Urinary bladder (tissue), 3 donors: ENCODE measurements at regions not wholly inside any gene's neighbourhood (a gene's known extent, or its start where the extent isn't known, plus 50 kb on each side); places are given as distances from the start of the nearest gene placed in this dataset.

Experiments used
- DNase-seq: peaks from one replicate; pipeline ENCODE4 v3.0.0-alpha.2; 2015; ENCODE audit errors: extremely low spot score
- H3K27ac ChIP-seq: one replicate; pipeline ENCODE4 v1.5.1; 2013; ENCODE audit warnings: low read depth, mild to moderate bottlenecking, moderate library complexity
- H3K36me3 ChIP-seq: one replicate; pipeline ENCODE4 v1.6.1; 2013; ENCODE audit warnings: mild to moderate bottlenecking, moderate library complexity; ENCODE audit not compliant: insufficient read depth
- H3K4me1 ChIP-seq: one replicate; pipeline ENCODE4 v1.6.1; 2013; ENCODE audit warnings: mild to moderate bottlenecking, moderate library complexity; ENCODE audit not compliant: insufficient read depth
- H3K4me3 ChIP-seq: one replicate; pipeline ENCODE4 v1.5.1; 2013; ENCODE audit warnings: low read depth, low read length
- WGBS: extraction: QIAGEN DNeasy Blood & Tissue Kit; methylation state at CpG from one replicate; pipeline ENCODE4 v1.1.7; 2013; 5-methylcytosine and 5-hydroxymethylcytosine counted together
- donor health status: healthy with polysubstance abuse.
- donor health status: healthy.

DNA sequence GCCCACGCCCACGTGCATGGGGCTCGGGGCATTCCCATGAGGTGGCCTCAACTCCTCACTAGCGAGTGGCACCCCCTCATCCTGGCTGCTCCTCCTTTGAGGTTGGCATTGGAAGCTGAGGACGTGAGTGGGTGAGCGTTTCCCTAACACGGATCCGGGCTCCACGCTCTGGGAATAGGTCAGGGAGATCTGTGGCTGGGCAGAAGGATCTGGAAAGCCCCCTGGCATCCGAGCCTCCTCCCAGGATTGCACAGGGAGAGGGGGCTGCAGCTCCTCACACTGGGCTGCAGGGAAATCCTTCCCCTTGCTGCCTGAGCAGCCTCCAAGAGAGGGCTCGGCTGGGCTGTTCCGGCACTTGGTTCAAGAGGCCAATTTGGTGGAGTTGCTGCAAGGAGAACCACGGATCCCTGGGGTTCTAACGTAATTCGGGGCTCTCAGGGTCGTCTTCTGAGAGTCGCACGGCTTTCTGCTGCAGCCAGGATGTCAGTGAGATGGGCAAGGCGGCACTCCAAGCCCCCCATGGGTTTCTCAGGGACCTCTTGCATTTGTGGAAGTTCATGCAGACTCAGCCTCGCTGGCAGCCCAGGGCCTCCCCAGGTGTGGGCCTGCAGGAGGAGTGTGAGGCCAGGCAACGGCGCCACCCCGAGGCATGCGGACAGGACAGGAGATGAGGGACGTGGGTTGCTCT, 1119.0 kb downstream of the BRD1 start:
- Histone ChIP-seq H3K4me1 (no peaks in the 10 kb centered on the region), H3K36me3 (no peaks in the 10 kb centered on the region), H3K4me3 (no peak overlapping the region), H3K27ac (no peak overlapping the region)
- no peak for DNase-seq
- WGBS = 85% methylated on average over 25 of the region's 25 CpGs

GRCh38 chr22:48707763-48708557, 1119.7 kb downstream of the BRD1 start:
- 85% methylated on average over 35 of the region's 35 CpGs for WGBS
- DNase-seq = no peak
- Histone ChIP-seq H3K4me3 (no peak overlapping the region), H3K36me3 (no peaks in the 10 kb centered on the region), H3K4me1 (no peaks in the 10 kb centered on the region), H3K27ac (no peak overlapping the region)

- H3K27ac ChIP-seq = no peak overlapping the region
- DNase-seq = no peak
- H3K36me3 ChIP-seq = no peaks in the 10 kb centered on the region
- H3K4me1 ChIP-seq = no peaks in the 10 kb centered on the region
- 79% methylated on average over 15 of the region's 15 CpGs for WGBS
- no peak overlapping the region for H3K4me3 ChIP-seq
Observed at GRCh38 chr22:48706934-48707762, 1120.5 kb downstream of the BRD1 start.

GRCh38 chr22:48705917-48706605, 1121.6 kb downstream of the BRD1 start:
- Histone ChIP-seq H3K4me1 (no peaks in the 10 kb centered on the region), H3K27ac (no peak overlapping the region), H3K4me3 (no peak overlapping the region), H3K36me3 (no peaks in the 10 kb centered on the region)
- DNase-seq = no peak
- 88% methylated on average over 16 of the region's 16 CpGs for WGBS

GRCh38 chr22:48705159-48705916, 1122.3 kb downstream of the BRD1 start:
- Histone ChIP-seq H3K4me1 (no peaks in the 10 kb centered on the region), H3K36me3 (no peaks in the 10 kb centered on the region), H3K27ac (no peak overlapping the region), H3K4me3 (no peak overlapping the region)
- no peak for DNase-seq
- WGBS = 79% methylated on average over 18 of the region's 18 CpGs

DNA sequence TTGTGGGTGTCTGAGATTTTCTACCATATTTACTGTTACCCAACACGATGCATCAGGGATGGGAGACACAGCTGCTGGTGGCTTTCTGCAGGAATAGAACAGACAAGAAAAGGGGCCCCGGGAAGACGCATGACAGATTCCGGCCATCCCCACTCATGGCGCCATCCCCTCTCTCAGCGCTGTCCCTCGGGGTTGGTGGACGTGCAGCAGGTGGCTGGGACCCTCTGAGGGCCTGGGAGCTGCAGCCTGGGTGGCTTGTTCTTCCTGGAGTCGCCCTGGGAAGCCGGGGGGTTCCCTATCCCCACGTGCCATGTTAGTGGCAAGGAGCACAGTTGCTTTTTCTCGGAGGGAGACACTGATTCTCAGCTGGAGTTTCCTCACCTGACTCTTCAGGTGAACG, 1123.3 kb downstream of the BRD1 start:
- DNase-seq = no peak
- no peak overlapping the region for H3K4me3 ChIP-seq
- WGBS = 84% methylated on average over 13 of the region's 13 CpGs
- H3K27ac ChIP-seq = no peak overlapping the region
- H3K36me3 ChIP-seq = no peaks in the 10 kb centered on the region
- H3K4me1 ChIP-seq = no peaks in the 10 kb centered on the region

DNA sequence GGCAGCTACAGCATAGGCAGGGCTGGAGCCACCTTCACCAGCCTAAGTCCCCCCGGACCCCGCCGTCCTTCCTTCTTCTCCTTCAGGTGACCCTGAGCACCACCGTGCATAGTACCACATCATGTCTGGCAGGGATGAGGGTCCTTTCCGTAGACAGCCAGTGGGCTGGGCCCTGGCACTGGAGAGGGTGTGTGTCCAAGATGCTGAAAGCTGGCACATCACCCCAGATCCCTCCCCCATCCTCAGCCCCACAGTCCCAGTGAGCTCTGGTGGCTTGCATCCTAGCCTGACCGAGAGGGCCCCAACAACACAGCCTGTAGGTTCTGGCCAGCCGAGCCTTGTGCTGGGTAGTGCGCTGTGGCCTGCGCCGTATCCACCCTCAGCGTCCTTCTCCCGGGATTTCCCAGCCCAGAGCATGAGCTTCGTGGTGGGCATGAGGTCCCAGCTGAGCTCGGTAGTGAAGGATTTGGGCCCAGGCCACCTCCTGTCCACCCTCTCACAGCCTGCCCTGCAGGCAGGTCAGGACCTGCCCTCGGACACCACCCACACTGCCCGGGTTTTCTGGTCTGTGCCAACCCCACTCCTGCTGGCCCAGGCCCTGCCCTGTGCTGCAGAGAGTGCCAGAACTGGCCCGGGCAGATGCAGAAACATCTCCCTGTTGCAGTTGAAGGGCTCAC, 1124.3 kb downstream of the BRD1 start:
- WGBS = 87% methylated on average over 17 of the region's 17 CpGs
- Histone ChIP-seq H3K36me3 (no peaks in the 10 kb centered on the region), H3K27ac (no peak overlapping the region), H3K4me3 (no peak overlapping the region), H3K4me1 (no peaks in the 10 kb centered on the region)
- no peak for DNase-seq

DNA sequence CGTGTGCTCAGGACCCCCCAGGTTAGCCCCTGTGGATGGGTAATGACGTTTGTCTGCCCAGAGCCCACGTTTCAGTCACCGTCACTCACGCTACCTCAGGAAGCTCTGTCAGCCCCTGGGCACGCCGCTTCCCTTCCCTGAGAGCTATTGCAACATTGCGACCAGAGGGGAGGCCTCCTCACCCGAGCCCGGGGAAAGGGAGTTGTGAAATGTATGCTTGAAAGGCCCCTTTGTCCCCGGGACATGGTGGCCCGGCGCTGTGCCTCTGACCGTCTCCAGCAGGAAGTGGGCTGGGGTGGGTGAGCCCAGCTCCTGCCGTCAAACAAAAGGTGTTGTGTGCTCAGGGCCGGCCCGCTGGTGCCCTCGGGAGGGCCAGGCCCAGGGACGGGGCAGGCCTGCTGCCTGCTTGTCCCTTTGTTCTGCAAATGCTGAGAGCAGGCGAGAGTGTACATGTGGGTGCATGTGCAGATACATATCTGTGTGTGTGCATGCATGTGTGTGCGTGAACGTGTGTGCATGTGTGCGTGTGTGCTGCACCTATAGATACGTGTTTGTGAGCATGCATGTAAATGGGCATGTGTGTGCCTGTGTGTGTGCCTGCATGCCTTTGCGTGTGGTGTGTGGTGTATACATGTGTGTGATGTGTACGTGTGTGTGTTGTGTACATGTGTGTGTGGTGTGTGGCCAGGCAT, 1125.0 kb downstream of the BRD1 start:
- no peak overlapping the region for H3K4me3 ChIP-seq
- no peak for DNase-seq
- H3K4me1 ChIP-seq = no peaks in the 10 kb centered on the region
- 74% methylated on average over 26 of the region's 26 CpGs for WGBS
- H3K36me3 ChIP-seq = no peaks in the 10 kb centered on the region
- H3K27ac ChIP-seq = no peak overlapping the region

- no peaks in the 10 kb centered on the region for H3K4me1 ChIP-seq
- no peak for DNase-seq
- H3K27ac ChIP-seq = no peak overlapping the region
- no peaks in the 10 kb centered on the region for H3K36me3 ChIP-seq
- no peak overlapping the region for H3K4me3 ChIP-seq
- WGBS = 90% methylated on average over 23 of the region's 23 CpGs
Observed at GRCh38 chr22:48701296-48702030, 1126.2 kb downstream of the BRD1 start.

DNA sequence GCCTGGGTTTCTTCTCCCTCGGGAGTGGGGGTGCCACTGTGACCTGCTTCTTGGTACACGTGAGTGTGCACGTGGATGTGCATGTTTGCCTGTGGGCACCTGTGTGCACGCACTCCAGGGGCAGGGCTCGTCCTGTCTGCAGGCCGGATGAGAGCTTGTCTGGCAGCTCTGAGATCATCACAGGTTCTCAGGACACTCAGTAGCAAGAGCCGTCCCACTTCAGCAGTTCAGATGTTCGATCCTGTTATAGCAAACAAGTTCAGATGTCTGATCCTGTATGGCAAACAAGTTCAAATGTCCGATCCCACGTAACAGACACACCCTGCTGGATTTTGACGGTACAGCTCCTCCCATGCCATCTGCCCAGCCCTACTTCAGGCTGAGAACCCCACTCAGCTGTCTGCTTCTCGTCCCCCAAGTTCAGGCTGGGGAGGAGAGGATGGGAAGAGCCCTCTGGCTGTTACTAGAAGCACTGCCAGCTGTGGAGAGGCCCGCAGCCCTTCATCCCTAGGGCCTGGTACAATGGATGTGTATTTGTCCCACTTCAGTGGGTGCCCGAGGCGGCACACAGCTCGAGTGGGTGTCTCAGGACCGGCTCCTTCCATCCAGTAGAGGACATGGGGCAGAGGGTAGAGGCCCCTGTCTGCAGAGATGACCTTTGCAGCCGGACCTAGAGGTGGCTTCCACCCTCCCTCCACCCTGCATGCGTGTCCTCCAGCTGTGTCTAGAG, 1126.9 kb downstream of the BRD1 start:
- H3K4me1 ChIP-seq = no peaks in the 10 kb centered on the region
- no peak for DNase-seq
- H3K36me3 ChIP-seq = no peaks in the 10 kb centered on the region
- H3K4me3 ChIP-seq = no peak overlapping the region
- 80% methylated on average over 19 of the region's 19 CpGs for WGBS
- no peak overlapping the region for H3K27ac ChIP-seq

DNA sequence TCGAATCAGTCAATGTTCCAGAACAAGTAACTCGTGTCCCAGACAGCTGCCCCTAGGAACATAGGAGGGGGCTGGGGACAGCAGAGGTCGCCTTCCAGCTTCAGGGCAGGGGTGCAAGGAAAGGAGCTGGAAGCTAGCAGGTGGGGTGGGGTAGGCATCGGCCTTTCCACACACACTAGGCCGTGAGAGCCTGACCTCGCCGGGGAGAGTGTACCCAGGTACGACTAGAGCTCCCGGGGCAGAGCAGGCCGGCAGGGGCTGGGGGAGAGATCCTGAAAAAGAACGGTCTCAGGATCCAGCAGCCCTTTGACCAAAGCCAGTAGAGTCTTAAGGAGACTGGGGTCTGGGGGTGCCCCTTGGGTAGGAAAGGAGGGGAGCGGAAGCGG, 1127.5 kb downstream of the BRD1 start:
- H3K4me3 ChIP-seq = no peak overlapping the region
- H3K36me3 ChIP-seq = no peaks in the 10 kb centered on the region
- WGBS = 88% methylated on average over 13 of the region's 13 CpGs

More for the DNA sequence above, 1127.5 kb downstream of the BRD1 start:
- H3K4me1 ChIP-seq = no peaks in the 10 kb centered on the region
- no peak overlapping the region for H3K27ac ChIP-seq
- DNase-seq = no peak
